ENCODE measurements at regions not wholly inside any gene's neighbourhood (a gene's known extent, or its start where the extent isn't known, plus 50 kb on each side); places are given as distances from the start of the nearest gene placed in this dataset.

DNA sequence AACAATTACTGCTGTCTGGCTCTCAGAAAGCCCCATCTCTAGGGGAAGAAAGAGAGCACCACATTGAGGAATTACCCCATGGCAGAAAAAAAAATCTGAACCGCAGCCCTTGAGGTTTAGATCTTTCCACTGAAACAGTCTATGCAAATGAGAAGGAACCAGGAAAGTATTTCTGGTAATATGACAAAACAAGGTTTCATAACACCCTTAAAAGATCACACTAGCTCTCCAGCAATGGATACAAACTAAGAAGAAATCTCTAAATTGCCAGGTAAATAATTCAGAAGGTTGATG is 427.1 kb downstream of the PRELID2 start:
- TF ChIP-seq CTCF (conservative IDR thresholded peaks at IDR 0.05; ENCODE audit: low read length) (no peak), EZH2phosphoT487 (IDR thresholded peaks at IDR 0.05; ENCODE audit: borderline replicate concordance) (no peak)
